ENCODE measurements at regions not wholly inside any gene's neighbourhood (a gene's known extent, or its start where the extent isn't known, plus 50 kb on each side); places are given as distances from the start of the nearest gene placed in this dataset.

DNA sequence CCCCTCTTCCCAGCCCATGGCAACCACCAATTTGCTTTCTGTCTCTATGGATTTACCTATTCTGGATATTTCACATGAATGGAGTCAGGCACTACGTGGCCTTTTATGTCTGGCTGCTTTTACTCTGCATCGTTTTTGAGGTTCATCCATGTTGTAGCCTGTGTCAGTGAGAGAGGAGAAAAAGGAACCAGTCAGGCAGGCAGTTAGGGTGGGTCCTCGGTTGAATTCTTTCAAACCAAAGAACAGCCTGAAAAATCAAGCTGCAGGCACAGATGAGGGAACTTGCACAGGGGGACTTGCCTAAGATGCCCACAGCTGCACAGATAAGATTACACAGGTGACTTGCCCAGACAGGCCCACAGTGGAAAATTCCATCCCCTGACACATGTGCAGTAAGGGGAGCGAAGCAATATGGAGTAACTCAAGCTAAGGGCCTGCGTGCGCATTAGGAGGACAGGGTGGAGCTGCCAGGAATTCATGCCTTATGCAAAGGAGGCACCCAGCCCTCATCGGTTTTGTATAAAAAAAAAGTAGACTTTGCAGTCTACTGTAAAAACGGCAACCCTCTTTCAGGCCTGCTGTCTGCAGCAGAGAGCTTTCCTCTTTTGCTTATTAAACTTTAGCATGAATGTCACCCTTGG lies 152.4 kb upstream of the RFLNA start (continued):
- no peak for TF ChIP-seq BMI1 (IDR thresholded peaks at IDR 0.05; ENCODE audit: low read length)
- TF ChIP-seq TAL1 (IDR thresholded peaks at IDR 0.05): 0 out of 2 replicates have a peak, but pooled peaks have one; percentile 3
- TF ChIP-seq CBX2 (IDR thresholded peaks at IDR 0.05; ENCODE audit: insufficient read depth, low read length, poor library complexity, severe bottlenecking): no peak
- TF ChIP-seq CBFA2T3 (IDR thresholded peaks at IDR 0.05): 0 out of 2 replicates have a peak, but pooled peaks have one; percentile 16
- TF ChIP-seq TRIM28 (IDR thresholded peaks at IDR 0.05): no peak
- TF ChIP-seq NCOA2 (IDR thresholded peaks at IDR 0.05; ENCODE audit: partially characterized antibody in 2 of 2): no peak

DNA sequence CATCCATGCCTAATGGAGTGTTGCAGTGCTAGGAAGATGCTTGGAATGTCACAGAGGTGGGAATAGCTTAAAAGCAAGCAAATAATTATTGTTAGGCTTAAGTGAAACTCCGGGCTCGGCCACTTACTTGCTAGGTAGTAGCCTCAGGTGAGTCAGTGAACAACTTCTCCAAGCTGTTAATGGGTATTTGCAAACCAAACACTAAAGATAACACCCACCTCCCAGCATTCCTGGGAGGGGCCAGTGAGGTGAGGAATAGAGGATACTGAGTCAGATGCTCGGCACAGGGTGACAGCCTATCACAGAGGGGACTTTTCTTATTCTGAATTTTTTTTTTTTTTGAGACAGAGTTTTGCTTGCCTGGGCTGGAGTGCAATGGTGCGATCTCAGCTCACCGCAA lies 151.2 kb upstream of the RFLNA start:
- 2% methylated on average over 3 of the region's 5 CpGs for WGBS (ENCODE audit: insufficient coverage, low coverage, missing lambda C conversion rate)
- intact Hi-C loops (cut with micrococcal nuclease): no loop called here
- Histone ChIP-seq H3K36me3 (ENCODE audit: control insufficient read depth, insufficient read depth, low read length) (no peaks in the 10 kb centered on the region), H3K9ac (ENCODE audit: insufficient read depth in 1 of 2, low read depth in 2 of 2, low read length in 2 of 2) (no peak overlapping the region), H3K4me2 (ENCODE audit: insufficient read depth, low read length) (no peak overlapping the region), H3K79me2 (ENCODE audit: control insufficient read depth, insufficient read depth, low read length) (no peaks in the 10 kb centered on the region), H3K4me1 (replicated peaks in 1 of 2; ENCODE audit: control insufficient read depth in 2 of 2, insufficient read depth in 2 of 2, low read length in 2 of 2) (no peaks in the 10 kb centered on the region; a peak in 1 of 5 replicates), H2AFZ (ENCODE audit: low read depth, low read length) (no peak overlapping the region), H3K9me3 (replicated peaks; ENCODE audit: control insufficient read depth, insufficient read depth, low read depth, low read length) (peaks cover 7% of the 10 kb centered on the region; the same call in 1 of the 2 replicates), H3K9me1 (ENCODE audit: control insufficient read depth, insufficient read depth, low read length) (no peaks in the 10 kb centered on the region), H3K4me3 (no peak overlapping the region), H4K20me1 (replicated peaks; ENCODE audit: control insufficient read depth, insufficient read depth, low read length) (no peaks in the 10 kb centered on the region), H3K27ac (ENCODE audit: extremely low read depth, low read depth, low read length) (no peak overlapping the region), H3K27me3 (ENCODE audit: control insufficient read depth in 2 of 2, insufficient read depth in 2 of 2, low read length in 2 of 2) (peaks cover 6 to 31% of the 10 kb centered on the region in 2 experiments; a peak in 4 of 5 replicates)
- no TSS peak for BruUV-seq (replicated peaks)
- ATAC-seq: no peak
- POLR2A ChIA-PET: no interaction called here
- in situ Hi-C loops (cut with MboI): no loop called here
- CTCF ChIA-PET (ENCODE audit: low intra/inter-chr PET ratio): no interaction called here
- no peak for DNase-seq (ENCODE audit: extremely low read depth in 1 of 4, low spot score in 3 of 4)
- FAIRE-seq: no peak
- TF ChIP-seq NRF1 (conservative IDR thresholded peaks at IDR 0.05 in 1 of 2, IDR thresholded peaks at IDR 0.05 in 1 of 2) (no peak), MED1 (CRISPR knock-in tag; IDR thresholded peaks at IDR 0.05; ENCODE audit: borderline replicate concordance) (no peak), TEAD1 (CRISPR knock-in tag; IDR thresholded peaks at IDR 0.05) (no peak), CREM (IDR thresholded peaks at IDR 0.05; ENCODE audit: low read depth) (no peak), RAD21 (CRISPR knock-in tag; conservative IDR thresholded peaks at IDR 0.05 in 1 of 2, IDR thresholded peaks at IDR 0.05 in 1 of 2) (no peak), SMARCA4 (IDR thresholded peaks at IDR 0.05) (no peak), POLR2A (conservative IDR thresholded peaks at IDR 0.05) (no peak), ZNF707 (CRISPR knock-in tag; conservative IDR thresholded peaks at IDR 0.05) (no peak), ZNF408 (CRISPR knock-in tag; IDR thresholded peaks at IDR 0.05; ENCODE audit: low read depth) (no peak), FOXA1 (IDR thresholded peaks at IDR 0.05; ENCODE audit: borderline replicate concordance) (no peak), CTBP1 (IDR thresholded peaks at IDR 0.05; ENCODE audit: borderline replicate concordance) (no peak)
- TF ChIP-seq, protein P1, sequence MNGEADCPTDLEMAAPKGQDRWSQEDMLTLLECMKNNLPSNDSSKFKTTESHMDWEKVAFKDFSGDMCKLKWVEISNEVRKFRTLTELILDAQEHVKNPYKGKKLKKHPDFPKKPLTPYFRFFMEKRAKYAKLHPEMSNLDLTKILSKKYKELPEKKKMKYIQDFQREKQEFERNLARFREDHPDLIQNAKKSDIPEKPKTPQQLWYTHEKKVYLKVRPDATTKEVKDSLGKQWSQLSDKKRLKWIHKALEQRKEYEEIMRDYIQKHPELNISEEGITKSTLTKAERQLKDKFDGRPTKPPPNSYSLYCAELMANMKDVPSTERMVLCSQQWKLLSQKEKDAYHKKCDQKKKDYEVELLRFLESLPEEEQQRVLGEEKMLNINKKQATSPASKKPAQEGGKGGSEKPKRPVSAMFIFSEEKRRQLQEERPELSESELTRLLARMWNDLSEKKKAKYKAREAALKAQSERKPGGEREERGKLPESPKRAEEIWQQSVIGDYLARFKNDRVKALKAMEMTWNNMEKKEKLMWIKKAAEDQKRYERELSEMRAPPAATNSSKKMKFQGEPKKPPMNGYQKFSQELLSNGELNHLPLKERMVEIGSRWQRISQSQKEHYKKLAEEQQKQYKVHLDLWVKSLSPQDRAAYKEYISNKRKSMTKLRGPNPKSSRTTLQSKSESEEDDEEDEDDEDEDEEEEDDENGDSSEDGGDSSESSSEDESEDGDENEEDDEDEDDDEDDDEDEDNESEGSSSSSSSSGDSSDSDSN (IDR thresholded peaks at IDR 0.05; ENCODE audit: borderline replicate concordance in 1 of 2, low read depth in 2 of 2, low read length in 2 of 2): no peak
